Fibroblast of mammary gland (primary cell): ENCODE measurements at regions not wholly inside any gene's neighbourhood (a gene's known extent, or its start where the extent isn't known, plus 50 kb on each side); places are given as distances from the start of the nearest gene placed in this dataset.

Experiments used
- DNase-seq: peaks from one replicate; pipeline ENCODE4 v3.0.0-alpha.2; 2010; ENCODE audit warnings: low read depth
- H3K4me3 ChIP-seq: 2 replicates; pipeline ENCODE4 v1.5.1; 2011; ENCODE audit warnings: low read depth, mild to moderate bottlenecking, low read length, moderate library complexity; ENCODE audit not compliant: control insufficient read depth
- TF ChIP-seq, protein P1 (sequence below): conservative IDR thresholded peaks from 2 replicates; pipeline ENCODE4 v1.5.1; 2011; ENCODE audit warnings: low read depth, low read length, inconsistent platforms; ENCODE audit not compliant: control insufficient read depth, insufficient read depth

DNA sequence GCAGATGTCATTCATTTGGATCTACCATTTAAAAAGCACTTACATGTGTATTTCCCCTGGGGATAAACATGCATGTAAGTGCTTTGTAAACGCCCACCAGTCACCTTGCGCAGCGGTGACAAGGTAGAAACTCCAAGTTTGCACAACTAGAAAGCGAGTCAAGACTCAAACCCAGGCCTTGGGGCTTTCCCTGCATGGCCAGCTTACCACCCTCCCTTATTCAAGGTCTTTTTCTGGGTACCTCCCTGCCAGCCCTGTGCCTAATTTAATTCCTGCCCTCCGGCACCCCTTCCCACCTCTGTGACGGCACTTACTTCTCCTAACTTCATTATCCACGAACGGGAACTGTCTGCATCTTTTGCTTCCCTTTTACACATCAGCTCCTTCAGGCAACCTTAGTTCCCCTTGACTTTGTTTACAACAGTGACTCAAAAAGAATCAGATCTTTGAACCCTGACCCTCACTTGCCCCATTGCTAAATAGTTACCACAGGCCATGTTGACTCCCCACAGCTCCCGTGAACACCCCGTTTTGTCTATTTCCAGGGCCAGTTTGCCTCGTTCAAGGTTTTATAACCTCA is 138.3 kb upstream of the ETS2 start:
- DNase-seq, result no peak
- TF ChIP-seq, protein P1, sequence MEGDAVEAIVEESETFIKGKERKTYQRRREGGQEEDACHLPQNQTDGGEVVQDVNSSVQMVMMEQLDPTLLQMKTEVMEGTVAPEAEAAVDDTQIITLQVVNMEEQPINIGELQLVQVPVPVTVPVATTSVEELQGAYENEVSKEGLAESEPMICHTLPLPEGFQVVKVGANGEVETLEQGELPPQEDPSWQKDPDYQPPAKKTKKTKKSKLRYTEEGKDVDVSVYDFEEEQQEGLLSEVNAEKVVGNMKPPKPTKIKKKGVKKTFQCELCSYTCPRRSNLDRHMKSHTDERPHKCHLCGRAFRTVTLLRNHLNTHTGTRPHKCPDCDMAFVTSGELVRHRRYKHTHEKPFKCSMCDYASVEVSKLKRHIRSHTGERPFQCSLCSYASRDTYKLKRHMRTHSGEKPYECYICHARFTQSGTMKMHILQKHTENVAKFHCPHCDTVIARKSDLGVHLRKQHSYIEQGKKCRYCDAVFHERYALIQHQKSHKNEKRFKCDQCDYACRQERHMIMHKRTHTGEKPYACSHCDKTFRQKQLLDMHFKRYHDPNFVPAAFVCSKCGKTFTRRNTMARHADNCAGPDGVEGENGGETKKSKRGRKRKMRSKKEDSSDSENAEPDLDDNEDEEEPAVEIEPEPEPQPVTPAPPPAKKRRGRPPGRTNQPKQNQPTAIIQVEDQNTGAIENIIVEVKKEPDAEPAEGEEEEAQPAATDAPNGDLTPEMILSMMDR, result no peak
- H3K4me3 ChIP-seq, result no peak overlapping the region

DNA sequence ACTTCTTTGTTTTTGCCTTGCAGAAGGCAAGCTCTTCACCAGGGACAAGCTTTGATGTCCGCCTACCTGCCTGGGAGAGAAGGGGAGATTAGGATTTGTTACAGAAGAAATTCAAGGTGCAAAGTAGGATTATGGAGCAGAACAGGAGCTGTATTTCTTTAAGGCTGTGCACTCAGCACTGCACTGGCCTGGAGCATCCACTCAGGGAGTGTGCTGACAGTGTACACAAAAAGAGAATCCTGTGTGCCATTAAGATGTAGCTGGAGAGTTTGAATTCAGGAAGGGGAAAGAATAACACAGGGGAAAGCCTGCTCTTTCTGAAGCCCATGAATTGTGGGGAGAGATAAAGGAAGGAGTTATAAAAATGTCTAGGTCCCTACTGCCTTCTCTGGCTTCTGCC is 137.7 kb upstream of the ETS2 start:
- TF ChIP-seq, protein P1, result no peak
- no peak for DNase-seq
- H3K4me3 ChIP-seq, result no peak overlapping the region

DNA sequence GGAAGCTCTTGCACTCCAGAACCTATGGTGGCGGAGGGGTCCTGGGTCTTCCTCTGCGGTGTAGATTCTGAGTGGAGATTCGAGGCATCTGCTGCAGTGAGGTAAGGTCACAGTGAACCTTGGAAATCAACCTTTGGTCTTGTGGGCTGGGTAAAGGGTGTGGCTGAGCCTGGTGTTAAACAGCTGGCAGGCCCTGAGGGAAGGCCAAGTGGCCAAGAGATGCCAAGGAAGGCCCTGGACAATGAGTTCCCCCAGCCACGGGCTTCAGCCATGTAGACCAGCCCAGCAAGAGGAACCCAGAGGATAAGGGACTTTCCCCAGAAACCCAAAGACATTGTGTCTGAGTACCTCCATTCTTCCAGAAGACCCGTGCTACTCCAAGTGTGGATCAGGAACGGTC is 137.2 kb upstream of the ETS2 start:
- H3K4me3 ChIP-seq, result no peak overlapping the region
- TF ChIP-seq, protein P1, result no peak
- DNase-seq, result no peak

- TF ChIP-seq, protein P1, result peak; percentile 56
- H3K4me3 ChIP-seq, result no peak overlapping the region
- DNase-seq, result peak; percentile 36
These were observed 136.5 kb upstream of the ETS2 start for GRCh38 chr21:38669186-38669585.

DNA sequence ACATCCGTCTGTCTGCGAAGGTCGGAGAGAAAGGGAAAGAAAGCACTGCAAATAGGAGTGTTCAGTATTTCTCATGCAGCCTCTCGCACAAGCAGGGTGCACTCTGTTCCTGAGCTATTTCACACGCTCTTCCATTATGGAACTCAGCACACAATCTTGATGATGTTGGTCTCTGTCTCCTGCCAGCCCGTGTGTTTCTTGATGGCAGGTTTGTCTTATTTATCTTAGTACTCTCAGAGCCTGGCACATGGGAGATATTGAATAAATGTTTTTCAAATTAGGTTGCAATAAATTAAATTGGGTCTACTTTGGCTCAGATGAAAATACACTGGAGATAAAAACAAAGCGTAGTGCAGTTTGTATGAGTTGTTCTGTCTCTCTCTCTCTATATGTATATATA is 134.9 kb upstream of the ETS2 start:
- DNase-seq, result no peak
- TF ChIP-seq, protein P1, result no peak
- no peak overlapping the region for H3K4me3 ChIP-seq

DNA sequence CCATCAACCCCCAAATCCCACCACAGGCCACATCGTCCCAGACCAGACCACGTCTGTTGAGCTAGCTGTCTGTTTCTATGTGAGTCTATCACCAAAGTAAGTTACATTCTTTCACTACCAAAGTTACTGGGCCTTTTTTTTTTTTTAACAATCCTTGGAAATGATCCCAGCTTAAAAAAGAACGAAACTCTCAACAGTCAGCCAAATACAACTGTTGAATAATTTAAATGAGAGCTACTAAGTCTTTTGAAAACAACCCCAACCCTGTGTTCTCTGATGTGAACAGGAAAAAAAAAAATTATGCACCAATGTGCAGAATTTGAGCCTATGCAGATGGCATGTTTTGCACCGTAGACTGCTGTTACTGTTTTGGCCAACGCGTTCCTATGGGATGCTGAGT is 134.0 kb upstream of the ETS2 start:
- DNase-seq, result no peak
- H3K4me3 ChIP-seq, result no peak overlapping the region
- TF ChIP-seq, protein P1, result no peak

GRCh38 chr21:38675182-38675824 is 130.4 kb upstream of the ETS2 start:
- TF ChIP-seq, protein P1, result no peak
- no peak overlapping the region for H3K4me3 ChIP-seq
- no peak for DNase-seq
